Fibroblast of the aortic adventitia (primary cell): ENCODE measurements at regions not wholly inside any gene's neighbourhood (a gene's known extent, or its start where the extent isn't known, plus 50 kb on each side); places are given as distances from the start of the nearest gene placed in this dataset.
"Not testable (repeated sequence)": the region's sequence is repeated elsewhere in the genome, so short reads cannot be mapped to it uniquely, and the experiment has no call there.

Experiments used
- DNase-seq: peaks from one replicate; pipeline ENCODE4 v3.0.0-alpha.2; 2010; ENCODE audit warnings: low read depth
- H3K4me3 ChIP-seq: 2 replicates; pipeline ENCODE4 v1.5.1; 2011; ENCODE audit warnings: low read depth, mild to moderate bottlenecking, control low read depth, low read length, moderate library complexity
- CTCF ChIP-seq: IDR thresholded peaks from 2 replicates; pipeline ENCODE4 v1.5.1; 2011; ENCODE audit warnings: mild to moderate bottlenecking, low read length, control low read depth, inconsistent platforms; ENCODE audit not compliant: insufficient read depth

- no peak for TF ChIP-seq CTCF
- DNase-seq, result peak; percentile 10
- H3K4me3 ChIP-seq, result no peak overlapping the region
These were observed 379.3 kb upstream of the SGCG start for GRCh38 chr13:22801402-22802003.

DNA sequence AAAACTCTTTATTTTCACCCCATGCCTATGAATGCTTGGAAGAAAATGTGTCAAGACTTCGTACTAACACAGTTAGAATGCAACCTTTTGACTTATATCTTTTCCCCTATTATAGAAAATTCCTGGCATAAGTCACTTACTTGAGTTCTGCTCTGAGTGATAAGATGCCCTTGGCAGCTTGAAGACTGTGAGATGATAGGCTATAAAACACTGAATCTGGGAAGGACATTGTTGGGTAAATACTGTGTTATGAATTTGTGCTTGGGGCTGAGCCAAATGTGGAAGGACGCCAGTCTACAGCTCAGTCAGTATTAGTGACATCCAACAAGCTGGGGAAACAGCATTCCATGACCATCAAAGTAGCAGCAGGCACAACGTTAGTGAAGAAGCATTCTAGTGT, 368.0 kb upstream of the SGCG start:
- TF ChIP-seq CTCF, result no peak
- H3K4me3 ChIP-seq, result no peak overlapping the region
- DNase-seq, result no peak

DNA sequence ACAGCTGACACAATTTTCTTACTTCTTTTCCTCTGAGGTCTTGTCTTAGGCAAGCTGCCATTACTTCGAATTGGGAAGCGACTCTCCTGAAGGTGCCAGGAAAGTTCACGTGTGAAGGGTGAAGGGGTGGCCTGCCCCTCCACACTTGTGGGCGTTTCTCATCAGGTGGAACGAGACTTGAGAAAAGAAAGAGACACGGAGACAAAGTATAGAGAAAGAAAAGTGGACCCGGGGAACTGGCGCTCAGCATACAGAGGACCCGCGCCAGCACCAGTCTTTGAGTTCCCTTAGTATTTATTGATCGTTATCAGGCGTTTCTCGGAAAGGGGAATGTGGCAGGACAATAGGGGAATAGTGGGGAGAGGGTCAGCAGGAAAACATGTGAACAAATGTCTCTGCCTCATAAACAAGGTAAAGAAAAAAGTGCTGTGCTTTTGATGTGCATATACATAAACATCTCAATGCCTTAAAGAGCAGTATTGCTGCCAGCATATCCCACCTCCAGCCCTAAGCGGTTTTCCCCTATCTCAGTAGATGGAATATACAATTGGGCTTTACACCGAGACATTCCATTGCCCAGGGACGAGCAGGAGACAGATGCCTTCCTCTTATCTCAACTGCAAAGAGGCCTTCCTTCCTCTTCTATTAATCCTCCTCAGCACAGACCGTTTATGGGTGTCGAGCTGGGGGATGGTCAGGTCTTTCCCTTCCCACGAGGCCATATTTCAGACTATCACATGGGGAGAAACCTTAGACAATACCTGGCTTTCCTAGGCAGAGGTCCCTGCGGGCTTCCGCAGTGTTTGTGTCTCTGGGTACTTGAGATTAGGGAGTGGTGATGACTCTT, 367.0 kb upstream of the SGCG start:
- not testable (repeated sequence) for H3K4me3 ChIP-seq

GRCh38 chr13:22814433-22814832, 366.3 kb upstream of the SGCG start:
- not testable (repeated sequence) for H3K4me3 ChIP-seq, DNase-seq

More for the DNA sequence above, 367.0 kb upstream of the SGCG start:
- DNase-seq, result not testable (repeated sequence)

- H3K4me3 ChIP-seq, result no peak overlapping the region
- no peak for TF ChIP-seq CTCF
- DNase-seq, result no peak
These were observed 359.2 kb upstream of the SGCG start for GRCh38 chr13:22821589-22821988.

- TF ChIP-seq CTCF, result no peak
- DNase-seq, result no peak
- H3K4me3 ChIP-seq, result no peak overlapping the region
These were observed 355.6 kb upstream of the SGCG start for GRCh38 chr13:22825186-22825585.

- no peak overlapping the region for H3K4me3 ChIP-seq
- TF ChIP-seq CTCF, result no peak
- no peak for DNase-seq
These were observed 352.7 kb upstream of the SGCG start for GRCh38 chr13:22828081-22828480.

DNA sequence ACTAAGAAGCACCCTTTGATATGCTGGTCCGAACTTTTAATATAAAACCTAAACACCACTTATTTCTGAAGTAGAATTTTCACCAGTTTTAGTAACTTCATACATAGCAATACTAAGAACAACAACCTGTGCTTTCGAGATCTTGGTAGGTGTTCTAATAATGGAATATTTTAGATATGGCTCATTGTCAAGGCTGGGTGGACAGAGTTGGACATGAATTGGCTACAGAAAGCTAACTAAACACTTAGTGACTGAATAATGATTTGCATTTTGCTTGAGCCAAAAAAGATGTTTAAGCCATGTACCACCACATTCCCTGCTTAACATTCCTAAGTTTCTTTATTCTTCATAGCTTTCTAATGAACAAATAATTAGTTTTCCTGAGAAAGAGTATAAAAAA, 344.3 kb upstream of the SGCG start:
- no peak for DNase-seq
- no peak overlapping the region for H3K4me3 ChIP-seq
- no peak for TF ChIP-seq CTCF
